Natural killer cell (primary cell): ENCODE measurements at regions not wholly inside any gene's neighbourhood (a gene's known extent, or its start where the extent isn't known, plus 50 kb on each side); places are given as distances from the start of the nearest gene placed in this dataset.

Source experiments
- ATAC-seq, 3 donors: fragments of 150-1000 bp in 2 of 3; fragments of 200-7000 bp in 1 of 3; cut with Tn5 transposase; 1 replicate in 1 of 3; 2 replicates in 2 of 3; pipeline ENCODE4 v1.10.0; 2021; ENCODE audit warnings: mild to moderate bottlenecking in 2 of 3, moderate library complexity in 2 of 3
- DNase-seq, 2 donors: peaks; one replicate each; pipeline versions ENCODE4 v3.0.0 to v3.0.0-alpha.2; 2013 to 2021; ENCODE audit warnings: mixed read lengths in 1 of 2
- H3K27ac ChIP-seq: one replicate; pipeline ENCODE4 v1.5.1; 2013; ENCODE audit warnings: mild to moderate bottlenecking, low read length
- H3K27me3 ChIP-seq: one replicate; pipeline ENCODE4 v1.6.1; 2013; ENCODE audit warnings: low read length; ENCODE audit not compliant: control insufficient read depth, insufficient read depth
- H3K36me3 ChIP-seq: one replicate; pipeline ENCODE4 v1.6.1; 2013; ENCODE audit warnings: low read length; ENCODE audit not compliant: control insufficient read depth, insufficient read depth
- H3K4me1 ChIP-seq: one replicate; pipeline ENCODE4 v1.6.1; 2013; ENCODE audit warnings: low read length; ENCODE audit not compliant: control insufficient read depth, insufficient read depth
- H3K4me3 ChIP-seq: one replicate; pipeline ENCODE4 v1.5.1; 2013; ENCODE audit warnings: low read length
- H3K9me3 ChIP-seq: one replicate; pipeline ENCODE4 v1.6.1; 2013; ENCODE audit warnings: low read length; ENCODE audit not compliant: control insufficient read depth, insufficient read depth
- H3K27ac Mint-ChIP-seq, 2 donors: one replicate each; pipeline ENCODE4 v1.8.0; 2022; ENCODE audit warnings: mild to moderate bottlenecking in 2 of 2, mixed read lengths in 2 of 2, moderate library complexity in 1 of 2
- H3K27me3 Mint-ChIP-seq, 2 donors: one replicate each; pipeline ENCODE4 v1.8.0; 2022; ENCODE audit warnings: low read depth in 2 of 2, mixed read lengths in 2 of 2
- H3K36me3 Mint-ChIP-seq: one replicate; pipeline ENCODE4 v1.8.0; 2022; ENCODE audit warnings: mixed read lengths
- H3K4me1 Mint-ChIP-seq, 2 donors: one replicate each; pipeline ENCODE4 v1.8.0; 2022; ENCODE audit warnings: mixed read lengths in 2 of 2
- H3K4me3 Mint-ChIP-seq: one replicate; pipeline ENCODE4 v1.8.0; 2022; ENCODE audit warnings: mild to moderate bottlenecking, moderate library complexity, mixed read lengths
- H3K9me3 Mint-ChIP-seq, 2 donors: one replicate each; pipeline ENCODE4 v1.8.0; 2022; ENCODE audit warnings: mixed read lengths in 2 of 2
- CTCF ChIP-seq: fragments of 200-600 bp; IDR thresholded peaks from one replicate; pipeline ENCODE4 v1.8.0; 2022; ENCODE audit warnings: antibody characterized with exemption
- WGBS: methylation state at CpG from one replicate; pipeline ENCODE4 v1.1.7; 2013; ENCODE audit warnings: missing lambda C conversion rate; ENCODE audit not compliant: insufficient coverage; 5-methylcytosine and 5-hydroxymethylcytosine counted together
- intact Hi-C: fragments of 100-400 bp; cut with micrococcal nuclease; formaldehyde crosslinking; loops from one replicate; pipeline ENCODE4 v1.14.2; 2022

DNA sequence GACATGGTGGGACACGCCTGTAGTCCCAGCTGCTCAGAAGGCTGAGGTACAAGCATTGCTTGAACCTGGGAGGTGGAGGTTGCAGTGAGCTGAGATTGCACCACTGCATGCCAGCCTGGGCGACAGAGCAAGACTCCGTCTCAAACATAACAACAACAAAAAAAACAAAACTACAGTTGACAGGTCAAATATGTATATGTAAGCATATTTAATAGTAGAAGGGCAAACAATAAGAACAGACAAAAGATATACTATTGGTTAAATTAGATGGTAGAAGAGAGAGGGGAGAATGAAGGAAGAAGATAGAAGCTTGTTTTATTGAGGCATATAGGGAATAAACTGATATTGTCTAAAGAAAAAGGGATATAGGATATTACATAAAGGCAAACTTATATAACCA is 247.1 kb downstream of the KLF13 start:
- no peak overlapping the region for H3K27ac Mint-ChIP-seq
- 100% methylated on average over 1 of the region's 3 CpGs for WGBS
- H3K4me3 Mint-ChIP-seq: no peak overlapping the region
- peaks cover 0 to under 1% of the 10 kb centered on the region in 2 donors for H3K9me3 Mint-ChIP-seq
- Histone ChIP-seq H3K9me3 (no peaks in the 10 kb centered on the region), H3K36me3 (no peaks in the 10 kb centered on the region), H3K4me3 (no peak overlapping the region), H3K27ac (no peak overlapping the region), H3K4me1 (no peaks in the 10 kb centered on the region), H3K27me3 (no peaks in the 10 kb centered on the region)
- H3K36me3 Mint-ChIP-seq: no peaks in the 10 kb centered on the region
- peaks cover 6 to 19% of the 10 kb centered on the region in 2 donors for H3K27me3 Mint-ChIP-seq
- no peak for TF ChIP-seq CTCF
- DNase-seq: no peak
- intact Hi-C loops: no loop called here
- no peak for ATAC-seq
- H3K4me1 Mint-ChIP-seq: no peaks in the 10 kb centered on the region

GRCh38 chr15:31574766-31575165 is 248.1 kb downstream of the KLF13 start:
- peaks cover 6 to 19% of the 10 kb centered on the region in 2 donors for H3K27me3 Mint-ChIP-seq
- intact Hi-C loops: no loop called here
- H3K36me3 Mint-ChIP-seq: no peaks in the 10 kb centered on the region

DNA sequence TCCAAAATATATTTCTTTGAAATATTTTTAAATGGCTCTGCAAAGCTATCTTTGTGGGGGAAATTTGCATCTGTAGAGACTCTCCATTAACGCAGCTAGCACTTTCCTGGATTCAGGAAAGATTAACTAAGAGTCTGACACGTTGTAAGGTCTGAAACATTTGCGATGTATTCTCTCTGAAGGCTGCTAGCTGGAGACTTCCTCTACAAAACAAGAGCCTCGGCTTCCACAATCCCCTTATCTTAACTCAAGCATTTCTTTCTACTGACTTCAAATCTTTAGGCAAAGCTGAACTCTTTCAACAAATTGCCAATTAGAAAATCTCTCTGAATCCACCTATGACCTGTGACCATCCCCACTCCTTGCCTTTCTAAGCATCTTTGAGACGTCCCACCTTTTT is 250.5 kb downstream of the KLF13 start:
- intact Hi-C loops: no loop called here
- no peak for TF ChIP-seq CTCF
- no peaks in the 10 kb centered on the region for H3K4me1 ChIP-seq
- no peaks in the 10 kb centered on the region for H3K36me3 ChIP-seq
- H3K4me3 Mint-ChIP-seq: no peak overlapping the region
- 70% methylated on average over 5 of the region's 5 CpGs for WGBS
- no peak overlapping the region for H3K27ac Mint-ChIP-seq
- DNase-seq: no peak
- no peak for ATAC-seq
- H3K9me3 Mint-ChIP-seq: peaks cover 3 to 4% of the 10 kb centered on the region in 2 donors
- no peaks in the 10 kb centered on the region for H3K9me3 ChIP-seq
- H3K4me3 ChIP-seq: no peak overlapping the region
- peaks cover 12 to 18% of the 10 kb centered on the region in 2 donors for H3K27me3 Mint-ChIP-seq
- H3K27me3 ChIP-seq: no peaks in the 10 kb centered on the region
- H3K4me1 Mint-ChIP-seq: no peaks in the 10 kb centered on the region
- H3K36me3 Mint-ChIP-seq: peaks cover 5% of the 10 kb centered on the region
- H3K27ac ChIP-seq: no peak overlapping the region

More at GRCh38 chr15:31574766-31575165, 248.1 kb downstream of the KLF13 start:
- no peaks in the 10 kb centered on the region for H3K9me3 Mint-ChIP-seq
- no peak for ATAC-seq
- no peaks in the 10 kb centered on the region for H3K4me1 Mint-ChIP-seq
- H3K27ac Mint-ChIP-seq: no peak overlapping the region
- Histone ChIP-seq H3K27me3 (no peaks in the 10 kb centered on the region), H3K4me1 (no peaks in the 10 kb centered on the region), H3K4me3 (no peak overlapping the region), H3K36me3 (no peaks in the 10 kb centered on the region), H3K27ac (no peak overlapping the region), H3K9me3 (no peaks in the 10 kb centered on the region)
- no peak overlapping the region for H3K4me3 Mint-ChIP-seq
- WGBS: 73% methylated on average over 1 of the region's 1 CpG
- DNase-seq: no peak
- no peak for TF ChIP-seq CTCF

GRCh38 chr15:31579282-31579681 is 252.6 kb downstream of the KLF13 start:
- no peaks in the 10 kb centered on the region for H3K4me1 ChIP-seq
- 94% methylated on average over 2 of the region's 4 CpGs for WGBS
- H3K27me3 ChIP-seq: no peaks in the 10 kb centered on the region
- DNase-seq (no peak), ATAC-seq (no peak)
- no peak overlapping the region for H3K27ac ChIP-seq
- Mint-ChIP-seq H3K4me3 (no peak overlapping the region), H3K27ac (no peak overlapping the region), H3K27me3 (peaks cover 12 to 13% of the 10 kb centered on the region in 2 donors), H3K9me3 (peaks cover 3 to 6% of the 10 kb centered on the region in 2 donors), H3K4me1 (no peaks in the 10 kb centered on the region), H3K36me3 (peaks cover 7% of the 10 kb centered on the region)
- H3K9me3 ChIP-seq: no peaks in the 10 kb centered on the region
- H3K4me3 ChIP-seq: no peak overlapping the region
- intact Hi-C loops: no loop called here
- no peak for TF ChIP-seq CTCF
- H3K36me3 ChIP-seq: no peaks in the 10 kb centered on the region
